ENCODE measurements at regions not wholly inside any gene's neighbourhood (a gene's known extent, or its start where the extent isn't known, plus 50 kb on each side); places are given as distances from the start of the nearest gene placed in this dataset.

DNA sequence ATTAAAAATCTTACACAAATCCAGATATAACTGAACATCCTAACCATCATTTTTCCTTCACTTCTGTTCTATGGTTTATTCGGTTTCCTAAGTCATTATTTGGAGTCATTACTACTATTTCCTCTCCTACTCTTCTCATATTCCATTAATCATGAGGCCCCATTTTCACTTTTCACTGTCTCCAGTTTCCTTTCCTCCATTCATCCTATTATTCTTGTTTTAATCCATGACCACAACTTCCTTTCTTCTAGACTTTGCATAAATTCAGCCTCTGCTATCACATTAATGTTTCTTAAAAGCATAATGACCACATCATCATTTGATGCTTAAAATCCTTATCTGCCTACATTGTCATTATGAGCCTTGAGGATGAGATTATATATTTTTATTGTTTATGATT lies 555.0 kb upstream of the NDST4 start:
- Histone ChIP-seq H3K79me1 (replicated peaks; ENCODE audit: low read length, poor library complexity, severe bottlenecking) (no peaks in the 10 kb centered on the region), H4K91ac (ENCODE audit: low read length) (no peak overlapping the region), H3K4ac (ENCODE audit: low read depth in 1 of 2, low read length in 2 of 2) (no peak overlapping the region), H3K4me1 (ENCODE audit: control insufficient read depth, insufficient read depth, low read depth, low read length) (no peaks in the 10 kb centered on the region), H3K27ac (ENCODE audit: low read length, poor library complexity, severe bottlenecking) (no peak overlapping the region), H3K18ac (ENCODE audit: low read depth in 1 of 2, low read length in 2 of 2) (no peak overlapping the region), H3K4me3 (ENCODE audit: insufficient read depth in 1 of 2, low read depth in 1 of 2, low read length in 2 of 2) (no peak overlapping the region), H2AK5ac (ENCODE audit: low read length, severe bottlenecking) (no peak overlapping the region), H2BK120ac (ENCODE audit: low read depth, low read length) (no peak overlapping the region), H3K9ac (ENCODE audit: low read length) (no peak overlapping the region), H3K23ac (ENCODE audit: low read length in 2 of 2) (no peak overlapping the region), H3K14ac (ENCODE audit: low read length in 2 of 2) (no peak overlapping the region), H3K36me3 (ENCODE audit: control insufficient read depth in 1 of 2, insufficient read depth in 2 of 2, low read depth in 1 of 2, low read length in 2 of 2) (no peaks in the 10 kb centered on the region), H2AFZ (ENCODE audit: low read depth, low read length) (no peak overlapping the region), H4K8ac (ENCODE audit: low read length) (no peak overlapping the region), H2BK5ac (ENCODE audit: low read depth, low read length, poor library complexity, severe bottlenecking) (no peak overlapping the region), H2BK12ac (ENCODE audit: low read length in 2 of 2) (no peak overlapping the region), H2BK15ac (ENCODE audit: low read depth, poor library complexity, severe bottlenecking) (no peak overlapping the region), H3K9me3 (ENCODE audit: control insufficient read depth, low read length) (no peaks in the 10 kb centered on the region), H3K4me2 (ENCODE audit: low read length, poor library complexity, severe bottlenecking) (no peak overlapping the region), H3K27me3 (ENCODE audit: control insufficient read depth in 1 of 2, insufficient read depth in 1 of 2, low read length in 2 of 2) (no peaks in the 10 kb centered on the region)
- no peak for DNase-seq
- 89% methylated on average over 1 of the region's 1 CpG for WGBS

DNA sequence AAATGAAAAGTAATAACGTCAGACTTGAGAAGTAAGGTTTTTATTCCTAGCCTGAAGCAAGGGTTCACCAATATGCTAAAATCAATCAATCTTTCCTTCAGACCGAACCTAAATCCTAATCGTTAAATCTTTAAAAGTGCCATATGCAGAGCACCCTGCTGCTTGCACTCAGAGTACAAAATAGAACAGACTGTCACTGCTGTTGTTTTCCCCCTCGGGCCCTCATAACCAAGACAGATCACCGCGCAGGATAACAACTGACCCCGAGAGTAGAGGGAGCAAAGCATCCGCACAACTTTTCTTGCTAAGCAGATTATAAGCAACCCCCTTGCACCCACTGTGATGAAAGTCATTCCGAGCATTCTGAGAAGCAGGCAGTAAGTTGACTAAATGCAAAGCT lies 550.9 kb upstream of the NDST4 start:
- Histone ChIP-seq H2BK15ac (ENCODE audit: low read depth, poor library complexity, severe bottlenecking) (no peak overlapping the region), H4K91ac (ENCODE audit: low read length) (no peak overlapping the region), H2BK12ac (ENCODE audit: low read length in 2 of 2) (no peak overlapping the region), H3K4me3 (ENCODE audit: insufficient read depth in 1 of 2, low read depth in 1 of 2, low read length in 2 of 2) (no peak overlapping the region), H3K14ac (ENCODE audit: low read length in 2 of 2) (no peak overlapping the region), H3K23ac (ENCODE audit: low read length in 2 of 2) (no peak overlapping the region), H2AK5ac (ENCODE audit: low read length, severe bottlenecking) (no peak overlapping the region), H2AFZ (ENCODE audit: low read depth, low read length) (no peak overlapping the region), H3K18ac (ENCODE audit: low read depth in 1 of 2, low read length in 2 of 2) (no peak overlapping the region), H3K36me3 (ENCODE audit: control insufficient read depth in 1 of 2, insufficient read depth in 2 of 2, low read depth in 1 of 2, low read length in 2 of 2) (no peaks in the 10 kb centered on the region), H4K8ac (ENCODE audit: low read length) (no peak overlapping the region), H3K9ac (ENCODE audit: low read length) (no peak overlapping the region), H3K4ac (ENCODE audit: low read depth in 1 of 2, low read length in 2 of 2) (no peak overlapping the region), H3K27me3 (ENCODE audit: control insufficient read depth in 1 of 2, insufficient read depth in 1 of 2, low read length in 2 of 2) (no peaks in the 10 kb centered on the region), H3K9me3 (ENCODE audit: control insufficient read depth, low read length) (no peaks in the 10 kb centered on the region), H3K27ac (ENCODE audit: low read length, poor library complexity, severe bottlenecking) (no peak overlapping the region), H2BK5ac (ENCODE audit: low read depth, low read length, poor library complexity, severe bottlenecking) (no peak overlapping the region), H3K4me1 (ENCODE audit: control insufficient read depth, insufficient read depth, low read depth, low read length) (no peaks in the 10 kb centered on the region), H3K4me2 (ENCODE audit: low read length, poor library complexity, severe bottlenecking) (no peak overlapping the region), H3K79me1 (replicated peaks; ENCODE audit: low read length, poor library complexity, severe bottlenecking) (no peaks in the 10 kb centered on the region), H2BK120ac (ENCODE audit: low read depth, low read length) (no peak overlapping the region)
- no peak for DNase-seq
- WGBS, result 95% methylated on average over 9 of the region's 9 CpGs

DNA sequence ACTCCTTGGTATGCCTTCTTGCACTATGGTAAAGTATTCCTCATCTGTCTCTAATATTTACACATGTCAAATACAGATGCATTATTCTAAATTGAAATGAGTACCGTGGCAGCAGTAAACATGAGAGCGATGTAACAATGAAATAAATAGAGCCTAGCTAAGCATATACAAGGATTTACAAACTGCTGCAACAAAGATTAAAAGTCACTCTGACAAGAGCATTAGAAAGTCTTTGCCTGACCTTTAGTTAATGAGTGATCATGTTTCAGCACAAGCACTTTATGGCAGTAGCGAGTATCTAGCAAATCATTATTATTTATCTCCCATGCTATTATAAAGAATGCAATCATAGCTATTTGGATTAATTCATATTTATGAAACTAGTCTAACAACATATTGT lies 547.0 kb upstream of the NDST4 start:
- no peak overlapping the region for H4K8ac ChIP-seq (ENCODE audit: low read length)
- H2BK12ac ChIP-seq (ENCODE audit: low read length in 2 of 2), result no peak overlapping the region
- DNase-seq, result no peak
- H3K14ac ChIP-seq (ENCODE audit: low read length in 2 of 2), result no peak overlapping the region
- no peak overlapping the region for H3K4me3 ChIP-seq (ENCODE audit: insufficient read depth in 1 of 2, low read depth in 1 of 2, low read length in 2 of 2)
- H4K91ac ChIP-seq (ENCODE audit: low read length), result no peak overlapping the region
- no peaks in the 10 kb centered on the region for H3K36me3 ChIP-seq (ENCODE audit: control insufficient read depth in 1 of 2, insufficient read depth in 2 of 2, low read depth in 1 of 2, low read length in 2 of 2)
- no peak overlapping the region for H2BK15ac ChIP-seq (ENCODE audit: low read depth, poor library complexity, severe bottlenecking)
- H3K23ac ChIP-seq (ENCODE audit: low read length in 2 of 2), result no peak overlapping the region
- H2AFZ ChIP-seq (ENCODE audit: low read depth, low read length), result no peak overlapping the region
- no peak overlapping the region for H3K27ac ChIP-seq (ENCODE audit: low read length, poor library complexity, severe bottlenecking)
- H3K18ac ChIP-seq (ENCODE audit: low read depth in 1 of 2, low read length in 2 of 2), result no peak overlapping the region
- no peak overlapping the region for H3K9ac ChIP-seq (ENCODE audit: low read length)
- no peaks in the 10 kb centered on the region for H3K9me3 ChIP-seq (ENCODE audit: control insufficient read depth, low read length)
- H2AK5ac ChIP-seq (ENCODE audit: low read length, severe bottlenecking), result no peak overlapping the region
- whole genome bisulfite sequencing, result 100% methylated on average over 2 of the region's 3 CpGs
- no peak overlapping the region for H3K4ac ChIP-seq (ENCODE audit: low read depth in 1 of 2, low read length in 2 of 2)
- H2BK120ac ChIP-seq (ENCODE audit: low read depth, low read length), result no peak overlapping the region
- no peak overlapping the region for H2BK5ac ChIP-seq (ENCODE audit: low read depth, low read length, poor library complexity, severe bottlenecking)
- H3K27me3 ChIP-seq (ENCODE audit: control insufficient read depth in 1 of 2, insufficient read depth in 1 of 2, low read length in 2 of 2), result no peaks in the 10 kb centered on the region
- H3K4me2 ChIP-seq (ENCODE audit: low read length, poor library complexity, severe bottlenecking), result no peak overlapping the region
- H3K79me1 ChIP-seq (replicated peaks; ENCODE audit: low read length, poor library complexity, severe bottlenecking), result no peaks in the 10 kb centered on the region
- no peaks in the 10 kb centered on the region for H3K4me1 ChIP-seq (ENCODE audit: control insufficient read depth, insufficient read depth, low read depth, low read length)

DNA sequence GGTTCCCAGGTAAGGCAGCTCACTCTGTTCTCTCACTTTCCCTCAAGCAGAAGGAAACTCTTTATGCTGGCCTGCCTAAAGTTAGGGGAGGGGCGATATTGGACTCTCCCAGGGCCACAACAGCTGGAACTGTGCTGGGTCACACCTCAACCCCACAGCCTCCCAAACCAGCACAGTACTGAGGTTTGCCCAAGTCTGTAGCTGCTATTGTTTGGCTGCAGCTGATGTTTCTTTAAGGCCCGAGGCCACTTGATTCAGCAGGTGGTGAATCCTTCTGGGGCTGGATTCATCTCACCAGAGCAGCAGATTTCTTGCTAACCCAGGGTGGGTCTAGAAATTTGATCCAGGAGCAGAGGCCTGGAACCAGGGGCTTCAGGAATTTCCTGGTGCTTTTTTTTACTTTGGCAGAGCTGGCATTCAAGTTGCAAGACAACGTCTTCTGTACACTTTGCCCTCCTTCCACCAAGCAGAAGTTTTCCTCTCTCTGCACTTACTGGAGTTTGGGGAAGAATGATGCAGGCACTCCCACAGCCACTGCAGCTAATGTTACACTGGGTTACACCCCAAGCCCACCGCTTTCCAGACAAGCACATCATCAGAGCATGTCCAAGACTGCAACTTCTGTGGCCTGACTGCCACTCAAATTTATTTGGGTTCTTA lies 544.7 kb upstream of the NDST4 start:
- Histone ChIP-seq H3K27ac (ENCODE audit: low read length, poor library complexity, severe bottlenecking) (no peak overlapping the region), H3K4me3 (ENCODE audit: insufficient read depth in 1 of 2, low read depth in 1 of 2, low read length in 2 of 2) (no peak overlapping the region), H3K79me1 (replicated peaks; ENCODE audit: low read length, poor library complexity, severe bottlenecking) (no peaks in the 10 kb centered on the region), H2AK5ac (ENCODE audit: low read length, severe bottlenecking) (no peak overlapping the region), H2BK120ac (ENCODE audit: low read depth, low read length) (no peak overlapping the region), H3K9me3 (ENCODE audit: control insufficient read depth, low read length) (no peaks in the 10 kb centered on the region), H3K23ac (ENCODE audit: low read length in 2 of 2) (no peak overlapping the region), H2BK15ac (ENCODE audit: low read depth, poor library complexity, severe bottlenecking) (no peak overlapping the region), H3K4ac (ENCODE audit: low read depth in 1 of 2, low read length in 2 of 2) (no peak overlapping the region), H2BK5ac (ENCODE audit: low read depth, low read length, poor library complexity, severe bottlenecking) (no peak overlapping the region), H4K8ac (ENCODE audit: low read length) (no peak overlapping the region), H3K9ac (ENCODE audit: low read length) (no peak overlapping the region), H3K4me1 (ENCODE audit: control insufficient read depth, insufficient read depth, low read depth, low read length) (no peaks in the 10 kb centered on the region), H3K4me2 (ENCODE audit: low read length, poor library complexity, severe bottlenecking) (no peak overlapping the region), H3K14ac (ENCODE audit: low read length in 2 of 2) (no peak overlapping the region), H3K18ac (ENCODE audit: low read depth in 1 of 2, low read length in 2 of 2) (no peak overlapping the region), H2BK12ac (ENCODE audit: low read length in 2 of 2) (no peak overlapping the region), H3K36me3 (ENCODE audit: control insufficient read depth in 1 of 2, insufficient read depth in 2 of 2, low read depth in 1 of 2, low read length in 2 of 2) (no peaks in the 10 kb centered on the region), H4K91ac (ENCODE audit: low read length) (no peak overlapping the region), H3K27me3 (ENCODE audit: control insufficient read depth in 1 of 2, insufficient read depth in 1 of 2, low read length in 2 of 2) (no peaks in the 10 kb centered on the region), H2AFZ (ENCODE audit: low read depth, low read length) (no peak overlapping the region)
- 83% methylated on average over 4 of the region's 4 CpGs for WGBS
- DNase-seq, result no peak
